Bronchial epithelial cell (primary cell): ENCODE measurements at regions not wholly inside any gene's neighbourhood (a gene's known extent, or its start where the extent isn't known, plus 50 kb on each side); places are given as distances from the start of the nearest gene placed in this dataset.

Experiments used
- DNase-seq: peaks from one replicate; pipeline ENCODE4 v3.0.0-alpha.2; 2010; ENCODE audit warnings: low read depth
- FAIRE-seq: peaks from 2 replicates; lab custom pipeline; 2011; peaks lifted over from hg19 to GRCh38; lab: Jason Lieb, UNC
- H3K27me3 ChIP-seq: 2 replicates; pipeline ENCODE4 v1.5.1; 2011; ENCODE audit warnings: low read length; ENCODE audit not compliant: control insufficient read depth, insufficient read depth
- H3K36me3 ChIP-seq: 2 replicates; pipeline ENCODE4 v1.5.1; 2011; ENCODE audit warnings: low read length; ENCODE audit not compliant: control insufficient read depth, insufficient read depth
- H3K4me3 ChIP-seq: 2 replicates; pipeline ENCODE4 v1.5.1; 2011; ENCODE audit warnings: mild to moderate bottlenecking, low read depth, low read length, control low read depth
- CTCF ChIP-seq: IDR thresholded peaks from 2 replicates; pipeline ENCODE4 v1.5.1; 2011; ENCODE audit warnings: mild to moderate bottlenecking, moderate library complexity, low read length, control low read depth, inconsistent platforms; ENCODE audit not compliant: insufficient read depth, severe bottlenecking

DNA sequence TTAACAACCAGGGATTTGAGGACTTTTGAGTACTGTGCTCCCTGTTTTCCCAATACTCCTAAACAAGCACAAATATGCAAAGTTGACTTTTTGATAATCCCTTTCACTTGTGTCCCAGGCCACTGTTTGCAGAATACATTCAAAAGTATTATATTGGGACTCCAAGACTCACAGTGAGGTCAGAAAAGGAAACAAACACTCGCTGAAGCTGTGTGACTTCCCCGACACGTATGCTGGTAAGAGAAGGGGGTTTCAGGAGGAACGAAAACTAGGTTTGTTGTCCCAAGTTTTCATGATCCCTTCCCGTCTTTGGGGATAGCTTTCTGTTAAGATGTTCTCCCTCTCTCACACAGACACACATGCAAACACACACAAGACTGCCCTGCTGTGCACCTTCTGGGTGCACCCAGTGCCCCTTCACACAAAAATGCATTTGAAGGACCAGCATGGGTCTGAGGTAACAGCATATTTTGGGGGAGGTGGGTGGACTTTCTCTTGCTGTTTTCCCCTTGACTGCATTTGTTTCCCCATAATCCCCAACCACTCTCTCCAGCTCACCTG is 225.2 kb upstream of the PRICKLE2 start:
- FAIRE-seq, result no peak
- Histone ChIP-seq H3K27me3 (no peaks in the 10 kb centered on the region), H3K4me3 (no peak overlapping the region), H3K36me3 (no peaks in the 10 kb centered on the region)
- no peak for DNase-seq
- TF ChIP-seq CTCF, result no peak

GRCh38 chr3:64449026-64449425 is 223.8 kb upstream of the PRICKLE2 start:
- DNase-seq (peak; percentile 34), FAIRE-seq (no peak)
- H3K27me3 ChIP-seq, result no peaks in the 10 kb centered on the region
- TF ChIP-seq CTCF, result no peak
- H3K36me3 ChIP-seq, result no peaks in the 10 kb centered on the region
- H3K4me3 ChIP-seq, result no peak overlapping the region

GRCh38 chr3:64445944-64446300 is 220.7 kb upstream of the PRICKLE2 start:
- DNase-seq (no peak), FAIRE-seq (no peak)
- Histone ChIP-seq H3K27me3 (no peaks in the 10 kb centered on the region), H3K4me3 (no peak overlapping the region), H3K36me3 (no peaks in the 10 kb centered on the region)
- no peak for TF ChIP-seq CTCF

DNA sequence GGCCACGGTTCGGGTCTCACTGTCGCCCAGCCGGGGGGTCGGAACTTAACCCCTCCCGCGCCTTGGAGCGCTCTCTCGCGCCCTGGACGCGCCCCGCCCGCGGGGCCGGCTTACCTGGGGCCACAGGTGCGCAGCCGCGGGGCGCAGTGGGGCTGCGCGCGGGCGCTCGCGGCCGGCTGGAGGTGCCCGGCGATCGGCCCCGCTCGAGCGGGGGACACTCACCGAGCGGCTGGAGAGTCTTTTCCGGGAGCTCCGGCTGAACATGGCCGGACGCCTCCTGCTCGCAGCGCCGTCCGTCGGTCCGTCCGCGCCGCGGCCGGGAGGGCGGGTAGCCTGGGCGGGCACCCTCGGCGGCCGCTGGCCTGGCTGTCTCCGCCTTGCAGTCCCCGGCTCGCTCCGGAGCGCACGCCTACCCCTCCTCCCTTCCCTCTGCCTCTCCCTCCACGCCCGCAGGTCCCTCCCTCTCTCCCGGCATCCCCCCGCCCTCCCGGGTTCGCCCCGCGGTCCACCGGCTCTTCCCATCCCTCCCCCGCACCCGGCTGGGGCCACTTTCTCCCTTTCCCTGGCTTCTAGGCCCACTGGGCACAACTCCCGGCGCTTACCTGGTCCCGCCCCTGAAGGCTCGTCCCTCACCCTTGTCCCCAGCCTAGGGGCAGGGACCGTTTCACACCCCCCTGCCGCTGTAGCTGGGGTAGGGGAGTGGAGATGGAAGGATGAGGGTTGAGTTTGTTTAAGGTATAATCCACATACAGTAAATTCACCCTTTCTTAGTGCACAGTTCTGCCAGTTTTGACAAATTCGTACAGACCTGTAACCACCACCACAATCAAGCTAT is 220.1 kb upstream of the PRICKLE2 start:
- FAIRE-seq (no peak), DNase-seq (no peak)
- peak overlapping the region; percentile 49 for H3K4me3 ChIP-seq
- no peaks in the 10 kb centered on the region for H3K36me3 ChIP-seq
- H3K27me3 ChIP-seq, result no peaks in the 10 kb centered on the region
- no peak for TF ChIP-seq CTCF

- FAIRE-seq (no peak), DNase-seq (no peak)
- Histone ChIP-seq H3K27me3 (no peaks in the 10 kb centered on the region), H3K4me3 (peak overlapping the region; percentile 49), H3K36me3 (no peaks in the 10 kb centered on the region)
- TF ChIP-seq CTCF, result no peak
Measured at GRCh38 chr3:64444490-64445108, 219.3 kb upstream of the PRICKLE2 start.
